DMS153 treated with DMSO at 0.1 percent for 48 hours (cell line): ENCODE measurements at regions not wholly inside any gene's neighbourhood (a gene's known extent, or its start where the extent isn't known, plus 50 kb on each side); places are given as distances from the start of the nearest gene placed in this dataset.
A peak's percentile ranks its signal among the peaks of the same experiment; 100 is the strongest.

Source experiments
- DNase-seq: peaks from one replicate; lab custom pipeline; 2025; ENCODE audit not compliant: unreplicated experiment; lab: John Stamatoyannopoulos, UW

- DNase-seq, result peak; percentile 77
These were observed 478.8 kb upstream of the ADAMTS16 start for GRCh38 chr5:4661326-4661725.

GRCh38 chr5:4661836-4662235, 478.3 kb upstream of the ADAMTS16 start:
- no peak for DNase-seq

GRCh38 chr5:4662756-4663155, 477.4 kb upstream of the ADAMTS16 start:
- no peak for DNase-seq

GRCh38 chr5:4665911-4666310, 474.2 kb upstream of the ADAMTS16 start:
- no peak for DNase-seq

- no peak for DNase-seq
These were observed 466.0 kb upstream of the ADAMTS16 start for GRCh38 chr5:4674166-4674565.

- no peak for DNase-seq
These were observed 463.2 kb upstream of the ADAMTS16 start for GRCh38 chr5:4676934-4677333.

- no peak for DNase-seq
These were observed 455.2 kb upstream of the ADAMTS16 start for GRCh38 chr5:4684946-4685345.

GRCh38 chr5:4698596-4698995, 441.5 kb upstream of the ADAMTS16 start:
- no peak for DNase-seq

GRCh38 chr5:4699592-4699991, 440.5 kb upstream of the ADAMTS16 start:
- DNase-seq, result no peak

- DNase-seq, result peak; percentile 71
These were observed 440.1 kb upstream of the ADAMTS16 start for GRCh38 chr5:4700069-4700468.

GRCh38 chr5:4700871-4701270, 439.3 kb upstream of the ADAMTS16 start:
- DNase-seq, result no peak

- DNase-seq, result no peak
These were observed 436.1 kb upstream of the ADAMTS16 start for GRCh38 chr5:4703931-4704458.

- DNase-seq, result no peak
These were observed 435.2 kb upstream of the ADAMTS16 start for GRCh38 chr5:4704951-4705350.

- no peak for DNase-seq
These were observed 423.3 kb upstream of the ADAMTS16 start for GRCh38 chr5:4716781-4717180.

- DNase-seq, result no peak
These were observed 422.7 kb upstream of the ADAMTS16 start for GRCh38 chr5:4717446-4717845.

- no peak for DNase-seq
These were observed 419.3 kb upstream of the ADAMTS16 start for GRCh38 chr5:4720831-4721230.

GRCh38 chr5:4722886-4723285, 417.2 kb upstream of the ADAMTS16 start:
- no peak for DNase-seq

GRCh38 chr5:4725594-4725993, 414.5 kb upstream of the ADAMTS16 start:
- no peak for DNase-seq

GRCh38 chr5:4730279-4730678, 409.9 kb upstream of the ADAMTS16 start:
- DNase-seq, result no peak

GRCh38 chr5:4734348-4734747, 405.8 kb upstream of the ADAMTS16 start:
- DNase-seq, result no peak

GRCh38 chr5:4735261-4735660, 404.9 kb upstream of the ADAMTS16 start:
- DNase-seq, result no peak

- DNase-seq, result no peak
These were observed 402.3 kb upstream of the ADAMTS16 start for GRCh38 chr5:4737868-4738267.

- no peak for DNase-seq
These were observed 401.8 kb upstream of the ADAMTS16 start for GRCh38 chr5:4738298-4738697.

- no peak for DNase-seq
These were observed 400.0 kb upstream of the ADAMTS16 start for GRCh38 chr5:4740156-4740555.
